ENCODE measurements at regions not wholly inside any gene's neighbourhood (a gene's known extent, or its start where the extent isn't known, plus 50 kb on each side); places are given as distances from the start of the nearest gene placed in this dataset.

- TF ChIP-seq RBAK (tag by site-specific recombination; IDR thresholded peaks at IDR 0.05) (no peak), TCF7L2 (IDR thresholded peaks at IDR 0.05; ENCODE audit: borderline replicate concordance, low read depth, low read length) (no peak), ZNF555 (tag by site-specific recombination; conservative IDR thresholded peaks at IDR 0.05) (no peak), YY2 (tag by site-specific recombination; IDR thresholded peaks at IDR 0.05) (no peak), ZNF549 (tag by site-specific recombination; IDR thresholded peaks at IDR 0.05) (no peak), ATF2 (tag by site-specific recombination; IDR thresholded peaks at IDR 0.05; ENCODE audit: low read depth) (no peak), ZFP3 (tag by site-specific recombination; IDR thresholded peaks at IDR 0.05; ENCODE audit: low read depth) (no peak), SETDB1 (IDR thresholded peaks at IDR 0.05; ENCODE audit: insufficient read length, low read length) (no peak), ZSCAN23 (tag by site-specific recombination; IDR thresholded peaks at IDR 0.05) (no peak), ZNF558 (tag by site-specific recombination; IDR thresholded peaks at IDR 0.05) (no peak), ZNF311 (tag by site-specific recombination; IDR thresholded peaks at IDR 0.05; ENCODE audit: borderline replicate concordance) (no peak), IKZF3 (tag by site-specific recombination; IDR thresholded peaks at IDR 0.05) (no peak)
- TF ChIP-seq, protein P1, sequence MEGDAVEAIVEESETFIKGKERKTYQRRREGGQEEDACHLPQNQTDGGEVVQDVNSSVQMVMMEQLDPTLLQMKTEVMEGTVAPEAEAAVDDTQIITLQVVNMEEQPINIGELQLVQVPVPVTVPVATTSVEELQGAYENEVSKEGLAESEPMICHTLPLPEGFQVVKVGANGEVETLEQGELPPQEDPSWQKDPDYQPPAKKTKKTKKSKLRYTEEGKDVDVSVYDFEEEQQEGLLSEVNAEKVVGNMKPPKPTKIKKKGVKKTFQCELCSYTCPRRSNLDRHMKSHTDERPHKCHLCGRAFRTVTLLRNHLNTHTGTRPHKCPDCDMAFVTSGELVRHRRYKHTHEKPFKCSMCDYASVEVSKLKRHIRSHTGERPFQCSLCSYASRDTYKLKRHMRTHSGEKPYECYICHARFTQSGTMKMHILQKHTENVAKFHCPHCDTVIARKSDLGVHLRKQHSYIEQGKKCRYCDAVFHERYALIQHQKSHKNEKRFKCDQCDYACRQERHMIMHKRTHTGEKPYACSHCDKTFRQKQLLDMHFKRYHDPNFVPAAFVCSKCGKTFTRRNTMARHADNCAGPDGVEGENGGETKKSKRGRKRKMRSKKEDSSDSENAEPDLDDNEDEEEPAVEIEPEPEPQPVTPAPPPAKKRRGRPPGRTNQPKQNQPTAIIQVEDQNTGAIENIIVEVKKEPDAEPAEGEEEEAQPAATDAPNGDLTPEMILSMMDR (tag by site-specific recombination; IDR thresholded peaks at IDR 0.05), result no peak
- TF ChIP-seq, protein P2, sequence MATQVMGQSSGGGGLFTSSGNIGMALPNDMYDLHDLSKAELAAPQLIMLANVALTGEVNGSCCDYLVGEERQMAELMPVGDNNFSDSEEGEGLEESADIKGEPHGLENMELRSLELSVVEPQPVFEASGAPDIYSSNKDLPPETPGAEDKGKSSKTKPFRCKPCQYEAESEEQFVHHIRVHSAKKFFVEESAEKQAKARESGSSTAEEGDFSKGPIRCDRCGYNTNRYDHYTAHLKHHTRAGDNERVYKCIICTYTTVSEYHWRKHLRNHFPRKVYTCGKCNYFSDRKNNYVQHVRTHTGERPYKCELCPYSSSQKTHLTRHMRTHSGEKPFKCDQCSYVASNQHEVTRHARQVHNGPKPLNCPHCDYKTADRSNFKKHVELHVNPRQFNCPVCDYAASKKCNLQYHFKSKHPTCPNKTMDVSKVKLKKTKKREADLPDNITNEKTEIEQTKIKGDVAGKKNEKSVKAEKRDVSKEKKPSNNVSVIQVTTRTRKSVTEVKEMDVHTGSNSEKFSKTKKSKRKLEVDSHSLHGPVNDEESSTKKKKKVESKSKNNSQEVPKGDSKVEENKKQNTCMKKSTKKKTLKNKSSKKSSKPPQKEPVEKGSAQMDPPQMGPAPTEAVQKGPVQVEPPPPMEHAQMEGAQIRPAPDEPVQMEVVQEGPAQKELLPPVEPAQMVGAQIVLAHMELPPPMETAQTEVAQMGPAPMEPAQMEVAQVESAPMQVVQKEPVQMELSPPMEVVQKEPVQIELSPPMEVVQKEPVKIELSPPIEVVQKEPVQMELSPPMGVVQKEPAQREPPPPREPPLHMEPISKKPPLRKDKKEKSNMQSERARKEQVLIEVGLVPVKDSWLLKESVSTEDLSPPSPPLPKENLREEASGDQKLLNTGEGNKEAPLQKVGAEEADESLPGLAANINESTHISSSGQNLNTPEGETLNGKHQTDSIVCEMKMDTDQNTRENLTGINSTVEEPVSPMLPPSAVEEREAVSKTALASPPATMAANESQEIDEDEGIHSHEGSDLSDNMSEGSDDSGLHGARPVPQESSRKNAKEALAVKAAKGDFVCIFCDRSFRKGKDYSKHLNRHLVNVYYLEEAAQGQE (tag by site-specific recombination; IDR thresholded peaks at IDR 0.05), result no peak
Observed at GRCh38 chr5:66362046-66362445, 217.9 kb downstream of the SREK1 start.
